HFFc6 (cell line): ENCODE measurements at regions not wholly inside any gene's neighbourhood (a gene's known extent, or its start where the extent isn't known, plus 50 kb on each side); places are given as distances from the start of the nearest gene placed in this dataset.
"Not testable (repeated sequence)": the region's sequence is repeated elsewhere in the genome, so short reads cannot be mapped to it uniquely, and the experiment has no call there.

ENCODE experiments used
- DNase-seq: peaks from one replicate; pipeline ENCODE4 v3.0.0-alpha.2; 2018
- H3K27ac Mint-ChIP-seq: 2 replicates; pipeline ENCODE4 v1.8.0; 2020; ENCODE audit warnings: mild to moderate bottlenecking, mixed read lengths
- H3K27me3 Mint-ChIP-seq: 2 replicates; pipeline ENCODE4 v1.8.0; 2021; ENCODE audit warnings: mild to moderate bottlenecking, moderate library complexity, mixed read lengths; ENCODE audit not compliant: insufficient read depth
- H3K36me3 Mint-ChIP-seq: 2 replicates; pipeline ENCODE4 v1.8.0; 2021; ENCODE audit warnings: low read depth, mixed read lengths
- H3K4me1 Mint-ChIP-seq: 2 replicates; pipeline ENCODE4 v1.8.0; 2020; ENCODE audit warnings: low read depth, mixed read lengths
- H3K4me3 Mint-ChIP-seq: 2 replicates; pipeline ENCODE4 v1.8.0; 2020; ENCODE audit warnings: mild to moderate bottlenecking, moderate library complexity, mixed read lengths
- H3K9me3 Mint-ChIP-seq: 2 replicates; pipeline ENCODE4 v1.8.0; 2020; ENCODE audit warnings: mild to moderate bottlenecking, mixed read lengths
- CTCF ChIP-seq: fragments of 200-600 bp; sonication (generic); IDR thresholded peaks from 2 replicates; pipeline ENCODE4 v1.5.0; 2021; ENCODE audit warnings: antibody characterized with exemption, mild to moderate bottlenecking

- TF ChIP-seq CTCF, result no peak
- H3K36me3 Mint-ChIP-seq, result 0 out of 2 replicates have a peak, but pooled peaks cover under 1% of the 10 kb centered on the region
- no peak for DNase-seq
- no peaks in the 10 kb centered on the region for H3K4me1 Mint-ChIP-seq
- no peak overlapping the region for H3K27ac Mint-ChIP-seq
- no peak overlapping the region for H3K4me3 Mint-ChIP-seq
- H3K27me3 Mint-ChIP-seq, result no peaks in the 10 kb centered on the region; the same call in 1 of the 2 replicates
- H3K9me3 Mint-ChIP-seq, result peaks cover 44% of the 10 kb centered on the region
These were observed 539.1 kb downstream of the FAM181B start for GRCh38 chr11:82194521-82194920.

- Mint-ChIP-seq H3K27me3 (no peaks in the 10 kb centered on the region; the same call in 1 of the 2 replicates), H3K9me3 (peaks cover 44% of the 10 kb centered on the region), H3K36me3 (no peaks in the 10 kb centered on the region), H3K4me3 (no peak overlapping the region), H3K27ac (no peak overlapping the region), H3K4me1 (no peaks in the 10 kb centered on the region)
- TF ChIP-seq CTCF, result no peak
- no peak for DNase-seq
These were observed 542.0 kb downstream of the FAM181B start for GRCh38 chr11:82191695-82192094.

GRCh38 chr11:82185925-82186324 lies 547.7 kb downstream of the FAM181B start:
- no peaks in the 10 kb centered on the region; the same call in 1 of the 2 replicates for H3K27me3 Mint-ChIP-seq
- DNase-seq, result no peak
- peaks cover 32% of the 10 kb centered on the region for H3K9me3 Mint-ChIP-seq
- no peak overlapping the region for H3K27ac Mint-ChIP-seq
- H3K36me3 Mint-ChIP-seq, result no peaks in the 10 kb centered on the region
- no peak overlapping the region for H3K4me3 Mint-ChIP-seq
- no peaks in the 10 kb centered on the region for H3K4me1 Mint-ChIP-seq
- no peak for TF ChIP-seq CTCF

- H3K27me3 Mint-ChIP-seq, result no peaks in the 10 kb centered on the region; the same call in 1 of the 2 replicates
- DNase-seq, result no peak
- no peak overlapping the region for H3K27ac Mint-ChIP-seq
- no peak overlapping the region for H3K4me3 Mint-ChIP-seq
- TF ChIP-seq CTCF, result no peak
- H3K36me3 Mint-ChIP-seq, result no peaks in the 10 kb centered on the region
- peaks cover 33% of the 10 kb centered on the region for H3K9me3 Mint-ChIP-seq
- H3K4me1 Mint-ChIP-seq, result no peaks in the 10 kb centered on the region
These were observed 548.7 kb downstream of the FAM181B start for GRCh38 chr11:82184966-82185365.

- Mint-ChIP-seq H3K36me3 (no peaks in the 10 kb centered on the region), H3K27me3 (no peaks in the 10 kb centered on the region), H3K27ac (no peak overlapping the region), H3K4me1 (no peaks in the 10 kb centered on the region), H3K9me3 (peaks cover 33% of the 10 kb centered on the region), H3K4me3 (no peak overlapping the region)
- no peak for TF ChIP-seq CTCF
- no peak for DNase-seq
These were observed 550.3 kb downstream of the FAM181B start for GRCh38 chr11:82183346-82183745.

- H3K27ac Mint-ChIP-seq, H3K27me3 Mint-ChIP-seq, DNase-seq, H3K4me1 Mint-ChIP-seq, H3K36me3 Mint-ChIP-seq, H3K4me3 Mint-ChIP-seq: not testable (repeated sequence)
- peaks cover 35% of the 10 kb centered on the region for H3K9me3 Mint-ChIP-seq
These were observed 551.0 kb downstream of the FAM181B start for GRCh38 chr11:82182697-82183096.

GRCh38 chr11:82181796-82182195 lies 551.9 kb downstream of the FAM181B start:
- H3K9me3 Mint-ChIP-seq, result peaks cover 33% of the 10 kb centered on the region
- H3K4me3 Mint-ChIP-seq, H3K27ac Mint-ChIP-seq, H3K27me3 Mint-ChIP-seq, H3K36me3 Mint-ChIP-seq, DNase-seq, H3K4me1 Mint-ChIP-seq: not testable (repeated sequence)
